HG03095 (cell line): ENCODE measurements at regions not wholly inside any gene's neighbourhood (a gene's known extent, or its start where the extent isn't known, plus 50 kb on each side); places are given as distances from the start of the nearest gene placed in this dataset.
"Not testable (repeated sequence)": the region's sequence is repeated elsewhere in the genome, so short reads cannot be mapped to it uniquely, and the experiment has no call there.

Experiments
- ATAC-seq: cut with Tn5 transposase; IDR thresholded peaks from one replicate; pipeline ENCODE4 v1.9.1; 2021; ENCODE audit warnings: moderate library complexity; ENCODE audit not compliant: unreplicated experiment

DNA sequence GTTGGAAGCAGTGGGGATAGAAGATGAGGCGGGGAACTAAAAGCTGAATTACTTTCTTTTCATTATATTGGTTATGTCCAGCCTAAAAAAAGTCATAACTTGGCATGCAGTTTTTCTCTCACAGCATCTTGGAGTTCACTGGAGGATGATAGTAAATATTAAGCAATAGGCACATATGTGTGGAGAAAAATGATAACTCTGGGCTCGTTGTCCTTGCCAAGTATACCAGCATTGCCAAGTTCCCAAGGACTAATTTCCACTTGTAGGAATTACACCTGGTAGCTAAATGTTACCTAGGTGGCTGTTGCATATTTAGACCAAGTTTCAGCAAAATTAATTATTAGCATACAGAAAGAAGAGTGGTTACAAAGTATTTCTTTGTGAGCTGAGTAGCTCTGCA, 1007.6 kb downstream of the ANKRD7 start:
- ATAC-seq: no peak

DNA sequence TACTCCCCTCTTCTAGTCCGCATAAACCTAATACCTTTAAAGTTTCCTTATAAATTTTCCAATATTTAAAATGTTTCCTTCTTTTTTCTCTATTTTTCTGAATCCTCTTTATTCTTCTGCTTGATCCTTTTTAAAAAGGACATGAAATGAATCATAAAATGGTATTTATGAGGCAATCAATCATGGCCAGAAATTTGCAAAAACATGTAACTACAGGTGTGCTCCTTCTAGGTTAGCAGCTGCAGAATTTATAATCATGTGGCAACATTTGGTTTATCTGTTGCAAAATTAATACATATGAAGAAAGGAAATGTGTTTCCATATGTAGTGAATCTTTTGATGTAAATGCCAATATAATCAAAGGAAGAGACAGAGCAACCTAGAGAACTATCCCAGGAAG, 1008.5 kb downstream of the ANKRD7 start:
- no peak for ATAC-seq

DNA sequence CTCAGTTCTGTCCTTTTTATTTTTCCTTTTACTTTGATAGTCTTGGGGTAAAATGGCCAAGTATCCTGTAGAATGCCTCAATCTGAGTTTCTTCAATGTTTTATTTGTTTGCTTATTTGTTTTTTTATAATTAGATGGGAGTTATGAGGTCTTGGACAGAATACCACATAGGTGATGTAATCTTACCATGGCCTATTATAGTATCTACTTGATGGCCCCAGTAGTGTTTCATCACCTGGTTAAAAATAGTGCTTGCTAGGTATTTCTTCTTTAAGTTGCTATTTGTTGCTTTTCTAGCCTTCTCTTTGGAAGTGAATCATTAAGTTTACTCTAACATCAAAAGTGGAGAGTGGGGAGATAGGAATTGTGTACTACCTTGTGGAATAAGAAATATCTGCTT, 1020.0 kb upstream of the KCND2 start:
- no peak for ATAC-seq

DNA sequence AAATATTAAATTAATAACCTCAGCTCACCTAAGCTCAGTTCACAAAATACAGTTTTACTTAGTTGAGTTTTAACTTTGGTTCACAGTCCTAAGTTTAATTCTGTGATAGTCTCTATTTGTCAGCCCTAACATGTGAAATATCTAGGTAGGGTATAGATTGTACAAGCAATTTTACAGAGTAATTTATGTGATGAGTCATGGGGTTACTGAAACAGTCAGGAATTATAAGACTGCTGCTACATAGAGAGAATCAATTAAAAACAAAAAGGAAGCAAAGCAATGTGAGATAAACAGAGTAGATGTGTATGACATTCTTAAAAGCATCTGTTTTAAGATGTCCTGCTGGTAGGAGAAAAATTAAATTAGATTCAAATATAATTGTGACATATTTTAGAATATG, 1018.2 kb upstream of the KCND2 start:
- no peak for ATAC-seq

DNA sequence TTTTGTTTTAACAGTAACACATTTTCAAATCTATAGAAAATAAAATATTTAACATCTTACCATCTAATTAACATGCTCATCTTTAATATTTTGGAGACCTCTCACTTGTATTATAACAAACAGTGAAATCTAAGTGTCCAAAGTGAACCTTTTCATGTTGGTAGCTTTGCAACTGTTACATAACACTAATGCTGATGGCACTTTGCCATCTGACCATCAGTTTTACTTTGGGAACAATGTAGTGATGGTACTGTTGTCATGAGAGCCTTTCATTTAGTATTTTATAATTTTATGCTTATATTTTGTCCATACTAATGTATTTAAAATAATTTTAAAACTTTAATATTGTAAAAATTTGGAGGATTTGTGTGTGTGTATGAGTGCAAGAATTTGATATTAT, 1017.0 kb upstream of the KCND2 start:
- no peak for ATAC-seq

DNA sequence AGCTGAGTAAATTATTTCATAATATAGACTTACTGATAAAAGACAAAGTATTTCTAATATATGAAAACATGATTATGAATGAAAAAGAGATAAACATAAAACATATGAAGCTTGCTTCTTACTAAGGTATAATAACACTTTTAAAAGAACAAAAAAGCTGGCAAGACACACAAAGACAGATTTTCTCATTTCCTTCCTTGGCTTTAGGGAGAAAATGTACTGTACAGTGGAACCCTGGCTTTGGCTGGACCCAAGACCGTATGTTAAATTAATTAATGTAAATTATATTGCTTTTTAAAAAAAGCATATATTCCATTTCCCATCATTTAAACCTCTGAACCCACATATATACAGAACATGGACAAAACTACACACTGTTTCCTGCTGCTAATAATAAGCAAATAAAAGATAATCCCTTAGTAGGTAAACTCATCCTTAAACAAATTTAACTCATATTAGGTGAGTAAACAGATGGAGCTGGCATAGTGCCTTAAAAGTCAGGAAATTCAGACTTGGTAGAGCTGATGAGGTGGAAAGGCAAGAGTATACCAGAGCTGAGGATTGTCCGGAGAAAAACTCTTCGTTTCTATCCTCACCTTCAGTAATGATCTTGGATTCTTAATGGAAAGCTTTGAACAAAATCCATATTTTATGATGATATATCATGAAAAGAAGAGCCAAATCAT, 1016.4 kb upstream of the KCND2 start:
- ATAC-seq: no peak

DNA sequence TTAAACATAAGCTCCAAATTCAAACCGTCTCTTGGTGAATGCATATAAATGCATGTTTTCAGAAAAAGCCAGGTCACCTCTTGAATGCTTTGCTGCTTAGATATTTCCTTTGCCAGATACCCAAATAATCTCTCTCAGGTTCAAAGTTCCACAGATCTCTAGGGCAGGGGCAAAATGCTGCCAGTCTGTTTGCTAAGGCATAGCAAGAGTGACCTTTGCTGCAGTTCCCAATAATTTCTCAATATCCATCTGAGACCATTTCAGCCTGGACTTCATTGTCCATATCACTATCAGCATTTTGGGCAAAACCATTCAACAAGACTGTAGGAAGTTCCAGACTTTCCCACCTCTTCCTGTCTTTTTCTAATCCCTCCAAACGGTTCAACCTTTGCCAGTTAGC, 1006.2 kb upstream of the KCND2 start:
- ATAC-seq: not testable (repeated sequence)

DNA sequence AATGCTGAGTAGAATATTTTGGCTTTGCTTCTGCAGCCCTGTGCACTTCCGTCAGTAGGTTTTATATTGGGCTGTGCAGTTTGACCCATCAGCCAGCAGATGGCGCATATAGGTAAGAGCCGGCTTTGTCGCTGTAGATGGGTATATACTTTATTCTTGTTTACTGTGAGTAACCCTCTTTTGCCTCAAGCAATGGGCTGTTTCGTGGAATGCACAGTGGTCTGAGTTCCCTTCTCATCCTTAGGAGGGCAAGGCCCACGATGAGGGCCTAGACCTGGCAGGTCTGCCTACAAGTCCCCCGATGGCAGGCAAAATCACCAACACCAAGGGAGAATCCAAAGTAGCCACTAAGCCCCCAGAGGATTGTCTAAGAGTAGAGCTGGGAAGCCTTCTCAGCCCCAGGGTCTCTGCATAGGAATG, 1002.9 kb upstream of the KCND2 start:
- ATAC-seq: peak; percentile 98

DNA sequence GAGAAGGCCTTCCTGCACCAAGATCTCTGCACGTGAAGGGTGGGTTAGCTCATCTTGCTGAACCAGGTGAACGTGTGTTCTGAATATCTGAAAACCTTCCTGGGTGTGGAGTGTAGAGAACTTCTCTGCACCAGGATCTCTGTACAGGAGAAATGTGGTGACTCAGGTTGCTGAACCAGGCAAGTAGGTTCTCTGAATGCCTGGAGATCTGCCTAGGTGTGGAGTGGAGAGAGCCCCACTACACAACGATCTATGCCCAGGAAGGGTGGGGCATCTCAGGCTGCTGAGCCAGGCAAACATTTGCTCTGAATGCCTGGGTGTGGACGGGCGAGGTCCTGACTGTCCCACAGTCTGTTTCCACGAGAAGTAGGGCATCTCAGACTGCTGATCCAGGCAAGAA, 1002.3 kb upstream of the KCND2 start:
- ATAC-seq: peak; percentile 8

DNA sequence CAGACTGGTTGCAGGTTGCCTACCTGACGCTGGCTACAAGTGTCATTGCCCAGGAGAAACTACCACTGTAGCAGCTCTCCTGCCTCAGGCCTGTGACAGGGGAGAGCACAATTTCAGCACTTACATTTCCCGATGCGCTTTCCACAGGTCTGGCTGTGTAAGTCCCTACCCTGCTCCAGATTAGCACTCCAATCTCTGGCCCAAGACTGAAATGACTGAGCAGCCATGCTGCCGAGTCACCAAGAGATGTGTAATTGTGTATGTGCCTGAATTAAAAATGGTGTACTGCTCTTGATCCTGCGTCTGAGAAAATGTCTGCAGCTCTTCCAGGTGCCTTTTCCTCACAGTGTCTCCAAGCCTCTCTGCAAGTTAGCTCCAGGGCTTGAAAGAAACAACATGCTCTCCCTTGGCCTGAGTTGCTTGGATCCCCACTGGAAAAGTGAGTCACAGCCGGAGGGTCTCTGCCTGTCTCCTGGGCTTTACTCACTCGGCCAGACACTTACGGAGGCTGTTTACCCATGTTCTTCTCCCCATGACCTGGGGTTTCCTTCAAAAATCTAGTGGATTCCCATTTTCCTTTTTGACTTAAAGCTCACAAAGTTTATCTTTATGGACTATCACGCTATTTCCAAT, 1001.7 kb upstream of the KCND2 start:
- ATAC-seq: peak; percentile 18

DNA sequence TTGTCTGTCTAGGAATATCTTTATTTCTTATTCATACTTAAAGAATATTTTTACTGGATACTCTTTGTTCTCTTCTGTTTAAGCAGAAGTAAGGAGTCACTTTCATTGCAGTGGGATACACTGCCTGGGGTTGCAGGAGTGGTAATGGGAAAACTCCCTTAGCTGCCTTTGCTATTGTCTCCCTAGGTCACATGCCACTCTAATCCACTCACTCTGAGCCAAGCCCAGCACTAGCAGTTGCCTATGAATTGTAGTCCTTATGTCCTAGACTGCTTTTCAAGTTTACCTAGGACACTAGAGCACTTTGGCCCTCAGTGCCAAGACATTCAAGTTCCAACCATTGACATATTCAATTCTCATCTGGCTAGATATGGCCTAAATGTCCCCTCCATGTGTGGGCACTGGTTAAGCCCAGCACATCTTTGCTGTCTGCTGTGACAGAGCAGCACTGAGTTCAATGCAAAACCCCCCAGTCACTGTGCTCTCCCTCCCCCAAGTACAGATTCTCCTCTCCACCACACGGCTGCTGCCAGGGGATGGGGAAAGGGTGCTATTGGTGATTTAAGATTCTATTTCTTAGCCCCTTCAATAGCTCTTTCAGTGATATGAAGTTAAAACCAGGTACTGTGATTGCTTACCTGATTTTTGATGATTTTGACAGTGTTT, 991.7 kb upstream of the KCND2 start:
- ATAC-seq: no peak

DNA sequence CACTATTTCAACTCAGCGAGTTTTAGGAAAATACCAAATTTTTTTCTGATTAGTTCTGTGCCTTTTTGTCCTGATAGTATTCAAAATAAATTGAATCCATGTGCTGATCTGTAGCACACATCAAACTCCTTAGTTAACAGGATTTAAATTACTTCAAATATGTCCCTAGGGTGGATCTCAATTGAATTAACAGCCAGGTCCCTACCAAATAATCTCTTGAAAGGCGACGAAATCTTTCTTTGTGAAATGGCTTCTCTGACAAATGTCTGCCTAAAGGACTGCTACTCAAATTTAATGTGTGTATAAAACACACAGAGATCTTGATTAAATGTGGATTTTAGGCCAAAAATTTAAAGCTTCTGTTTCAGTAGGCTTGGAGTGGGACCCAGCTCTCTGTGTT, 989.6 kb upstream of the KCND2 start:
- ATAC-seq: no peak

DNA sequence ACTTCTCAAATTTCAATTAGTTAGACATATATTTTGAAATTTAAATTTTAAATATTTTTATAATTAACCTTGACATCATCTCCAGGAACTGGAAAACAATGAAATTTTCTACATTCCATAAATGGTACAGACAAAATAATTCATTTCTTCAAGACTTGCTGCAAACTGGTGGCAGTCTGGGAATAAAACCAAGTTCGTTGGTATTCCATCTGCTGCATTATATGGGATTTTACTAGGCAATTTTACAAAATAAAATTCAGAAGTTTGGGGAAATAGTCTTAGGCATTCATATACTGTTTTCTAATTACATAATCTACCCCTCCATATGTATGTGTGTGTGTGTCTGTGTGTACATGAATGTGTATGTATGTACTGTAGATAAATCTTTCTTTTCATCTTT, 984.6 kb upstream of the KCND2 start:
- no peak for ATAC-seq

DNA sequence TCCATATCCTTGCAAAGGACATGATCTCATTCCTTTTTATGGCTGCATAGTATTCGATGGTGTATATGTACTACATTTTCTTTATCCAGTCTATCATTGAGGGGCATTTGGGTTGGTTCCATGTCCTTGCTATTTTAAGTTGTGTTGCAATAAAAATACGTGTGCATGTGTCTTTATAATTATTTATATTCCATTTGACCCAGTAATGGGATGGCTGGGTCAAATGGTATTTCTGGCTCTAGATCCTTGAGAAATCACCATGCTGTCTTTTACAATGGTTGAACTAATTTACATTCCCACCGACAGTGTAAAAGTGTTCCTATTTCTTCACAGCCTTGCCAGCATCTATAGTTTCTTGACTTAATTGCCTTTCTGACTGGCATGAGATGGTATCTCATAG, 972.6 kb upstream of the KCND2 start:
- ATAC-seq: not testable (repeated sequence)

DNA sequence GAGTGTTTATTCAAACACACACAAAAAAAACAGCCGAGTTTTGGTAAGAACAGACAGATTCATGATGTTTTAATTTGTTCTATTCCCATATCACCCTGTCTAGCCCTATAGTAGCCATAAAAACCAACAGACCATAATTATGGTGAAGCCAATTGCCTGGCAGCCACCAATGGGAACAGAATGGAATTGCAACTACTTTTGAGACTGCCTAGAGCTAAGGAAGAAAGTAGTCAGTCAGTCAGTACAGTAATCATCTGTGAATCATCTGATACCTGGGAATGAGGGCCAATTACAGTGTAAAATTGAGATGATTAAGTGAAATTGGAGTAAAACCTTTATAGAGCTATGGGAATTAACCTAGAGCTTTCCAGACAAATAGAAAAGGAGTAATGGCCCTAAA, 952.7 kb upstream of the KCND2 start:
- no peak for ATAC-seq

DNA sequence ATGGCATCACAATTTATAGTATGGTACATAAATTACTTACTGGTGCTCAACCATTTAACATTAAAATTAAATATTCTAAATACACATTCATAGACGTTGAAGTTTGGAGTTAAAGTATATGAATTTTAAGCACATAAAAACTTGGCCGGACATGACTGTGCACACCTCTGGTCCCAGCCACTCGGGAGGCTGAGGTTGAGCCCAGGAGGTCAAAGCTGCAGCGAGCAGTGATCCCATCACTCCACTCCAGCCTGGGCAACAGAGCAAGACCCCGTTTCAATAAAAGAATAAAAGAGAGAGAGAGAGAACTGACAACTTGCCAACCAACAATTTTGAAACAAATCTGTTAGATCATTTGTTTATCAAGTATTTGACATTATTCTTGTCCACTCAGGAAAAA, 943.3 kb upstream of the KCND2 start:
- no peak for ATAC-seq

DNA sequence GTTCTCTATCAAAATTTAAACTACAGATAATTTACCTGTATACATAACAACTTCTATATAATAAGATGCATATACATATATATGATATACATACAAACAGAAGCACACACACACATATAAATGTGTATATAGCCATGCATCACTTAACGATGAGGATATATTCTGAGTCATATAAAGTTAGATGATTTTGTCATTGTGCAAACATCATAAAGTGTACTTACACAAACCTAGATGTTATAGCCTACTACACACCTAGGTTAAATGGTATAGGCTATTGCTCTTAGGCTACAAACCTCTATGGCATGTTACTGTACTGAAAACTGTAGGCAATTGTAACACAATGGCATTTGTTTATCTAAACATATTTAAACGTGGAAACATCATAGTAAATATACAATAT, 937.6 kb upstream of the KCND2 start:
- ATAC-seq: no peak

DNA sequence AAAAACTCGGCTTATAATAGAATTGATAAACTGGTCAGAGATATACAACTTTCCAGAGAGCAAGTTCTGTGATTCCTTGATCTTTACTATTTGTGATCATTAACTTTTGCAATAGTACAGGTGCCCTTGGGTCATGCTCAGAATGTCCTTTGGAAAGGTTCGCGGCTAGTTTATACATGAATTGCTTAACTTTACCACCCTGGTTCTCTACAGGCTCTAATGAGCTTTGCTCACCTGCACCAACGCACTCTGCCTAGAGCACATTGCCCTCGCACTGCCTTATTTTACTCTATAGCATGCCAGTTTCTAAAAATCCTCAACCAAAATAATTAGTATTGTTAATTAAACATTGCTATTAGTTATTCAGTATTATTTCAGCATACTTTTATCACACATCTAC, 931.2 kb upstream of the KCND2 start:
- no peak for ATAC-seq

DNA sequence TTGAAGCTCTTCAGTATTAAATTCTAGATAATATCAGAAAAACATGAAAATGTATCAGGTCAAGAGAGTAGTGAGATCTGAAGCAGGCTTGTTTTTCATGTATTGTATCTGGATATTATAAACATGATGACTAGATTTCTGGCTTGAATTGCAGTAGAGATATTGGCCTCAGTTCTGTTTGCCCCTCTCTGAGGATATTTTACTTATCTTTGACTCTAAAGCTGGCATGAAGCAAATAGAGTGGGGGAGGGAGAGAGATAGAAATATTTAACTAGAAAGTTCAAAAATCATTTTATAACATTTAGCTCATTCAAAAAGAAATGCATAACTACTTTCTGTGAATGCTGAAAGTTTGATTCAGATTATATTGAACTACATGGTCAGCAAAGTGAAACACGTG, 929.7 kb upstream of the KCND2 start:
- no peak for ATAC-seq

DNA sequence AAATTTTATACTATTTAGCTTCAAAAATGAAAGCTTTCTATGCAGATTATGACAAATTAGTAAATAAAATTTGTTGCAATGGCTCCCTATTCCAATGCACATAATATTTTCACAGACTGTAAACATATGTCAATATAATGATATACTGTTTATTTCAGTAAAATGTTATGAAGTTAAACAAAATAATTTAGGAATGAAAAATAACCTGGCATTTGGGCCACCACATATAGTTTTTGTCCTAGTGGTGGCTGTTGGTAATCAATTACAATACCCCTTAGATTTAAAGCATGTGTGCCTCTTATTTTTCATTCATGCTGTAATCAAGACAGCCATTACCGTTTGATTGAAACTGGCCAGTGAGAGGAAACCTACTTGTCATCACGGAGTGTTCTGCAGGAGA, 928.5 kb upstream of the KCND2 start:
- ATAC-seq: no peak

DNA sequence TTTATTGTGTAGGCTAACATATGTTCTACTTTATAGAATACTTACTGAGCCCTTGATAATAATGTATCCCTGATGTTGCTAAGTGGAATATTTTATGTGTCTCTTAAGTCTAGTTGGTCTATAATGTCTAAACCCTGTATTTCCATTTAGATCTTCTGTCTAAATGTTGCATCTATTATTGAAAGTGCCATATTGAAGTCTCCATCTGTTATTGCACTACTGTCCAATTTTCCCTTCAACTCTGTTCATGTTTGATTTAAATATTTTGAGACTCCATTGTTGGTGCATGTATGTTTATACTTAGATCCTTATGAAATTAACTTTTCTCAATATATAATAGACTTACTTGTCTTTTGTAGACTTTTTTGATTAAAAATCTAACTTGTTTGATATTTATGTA, 924.5 kb upstream of the KCND2 start:
- ATAC-seq: no peak

DNA sequence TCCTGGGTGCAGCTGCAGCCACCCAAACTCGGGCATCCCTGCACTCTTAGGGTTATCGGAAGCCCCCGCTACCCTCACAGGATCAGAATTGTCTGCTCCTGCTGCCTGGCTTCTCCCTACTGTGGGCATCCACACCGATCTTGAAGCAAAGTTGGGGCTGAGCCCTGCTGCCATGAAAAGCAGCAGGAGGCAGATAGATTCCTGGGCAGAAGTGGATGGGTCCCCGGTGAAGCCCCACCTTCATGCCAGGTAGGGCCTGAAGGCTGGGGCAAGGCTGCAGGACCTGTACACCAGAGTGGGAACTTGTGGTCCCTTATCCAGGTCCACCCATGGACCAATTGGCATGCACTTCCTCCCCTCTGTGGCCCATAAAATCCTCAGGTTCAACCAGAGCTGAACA, 922.6 kb upstream of the KCND2 start:
- ATAC-seq: no peak

DNA sequence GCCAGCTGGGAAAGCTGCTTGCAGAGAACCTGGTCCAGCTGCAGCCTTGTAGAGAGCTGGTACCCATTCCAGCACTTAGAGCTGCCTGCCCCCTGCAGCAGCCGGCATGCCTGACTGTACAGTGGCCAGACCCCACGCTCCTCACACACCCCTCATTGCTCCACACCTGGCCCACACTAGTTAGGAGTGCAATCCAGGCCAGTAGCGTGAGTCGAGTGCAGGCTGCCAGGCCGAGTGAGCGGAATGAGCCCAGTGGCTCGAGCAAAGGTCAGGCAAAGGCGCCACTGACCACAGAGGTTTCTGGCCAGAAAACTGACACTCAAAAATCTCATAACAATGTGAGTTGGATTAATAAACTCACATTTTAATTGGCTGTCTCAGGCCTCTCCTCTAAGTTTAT, 921.7 kb upstream of the KCND2 start:
- no peak for ATAC-seq
